Esophagus muscularis mucosa (tissue), 4 donors: ENCODE measurements at regions not wholly inside any gene's neighbourhood (a gene's known extent, or its start where the extent isn't known, plus 50 kb on each side); places are given as distances from the start of the nearest gene placed in this dataset.

Experiments used
- DNase-seq: peaks from one replicate; pipeline ENCODE4 v3.0.0-alpha.2; 2017; ENCODE audit errors: extremely low spot score
- H3K27ac ChIP-seq, 4 donors: fragments of 200-600 bp; sonication (generic); replicated peaks in 1 of 4; 1 replicate in 3 of 4; 2 replicates in 1 of 4; pipeline ENCODE4 v1.5.1; 2016 to 2019; ENCODE audit warnings: mild to moderate bottlenecking in 1 of 4
- H3K27me3 ChIP-seq, 4 donors: fragments of 200-600 bp; sonication (generic); one replicate each; pipeline versions ENCODE4 v1.5.1 to v1.6.0; 2016 to 2019
- H3K36me3 ChIP-seq, 4 donors: fragments of 200-600 bp; sonication (generic); one replicate each; pipeline ENCODE4 v1.5.1; 2016 to 2019
- H3K4me1 ChIP-seq, 4 donors: fragments of 200-600 bp; sonication (generic); one replicate each; pipeline ENCODE4 v1.5.1; 2016 to 2019
- H3K4me3 ChIP-seq, 4 donors: fragments of 200-600 bp; sonication (generic); 1 replicate in 2 of 4; 2 replicates in 2 of 4; pipeline ENCODE4 v1.5.1; 2016 to 2019; ENCODE audit warnings: mild to moderate bottlenecking in 4 of 4, moderate library complexity in 1 of 4
- H3K9me3 ChIP-seq, 4 donors: fragments of 200-600 bp; sonication (generic); 1 replicate in 3 of 4; 2 replicates in 1 of 4; pipeline ENCODE4 v1.5.1; 2016 to 2019
- CTCF ChIP-seq, 3 experiments: fragments of 200-600 bp in 2 of 3; fragments of 450-650 bp in 1 of 3; sonication (generic) in 2 of 3; IDR thresholded peaks; one replicate each; pipeline ENCODE4 v1.5.1; 2017 to 2019; ENCODE audit warnings: antibody characterized with exemption in 3 of 3, mild to moderate bottlenecking in 2 of 3, moderate library complexity in 1 of 3
- EP300 ChIP-seq: sonication (generic); formaldehyde crosslinking; IDR thresholded peaks from one replicate; pipeline ENCODE4 v1.6.1; 2017; ENCODE audit warnings: antibody characterized with exemption
- POLR2A ChIP-seq: fragments of 450-650 bp; IDR thresholded peaks from one replicate; pipeline ENCODE4 v1.6.1; 2017; ENCODE audit warnings: antibody characterized with exemption, moderate library complexity, mild to moderate bottlenecking, low read depth
- POLR2AphosphoS5 ChIP-seq, 2 donors: sonication (generic); formaldehyde crosslinking; IDR thresholded peaks; one replicate each; pipeline ENCODE4 v1.6.1; 2017; ENCODE audit warnings: antibody characterized with exemption in 2 of 2
- WGBS: methylation state at CpG from one replicate; pipeline ENCODE4 v1.1.5; 2018; 5-methylcytosine and 5-hydroxymethylcytosine counted together
- intact Hi-C: fragments of 100-400 bp; cut with DNase I; formaldehyde crosslinking; loops from one replicate; pipeline ENCODE4 v1.15.1; 2023

DNA sequence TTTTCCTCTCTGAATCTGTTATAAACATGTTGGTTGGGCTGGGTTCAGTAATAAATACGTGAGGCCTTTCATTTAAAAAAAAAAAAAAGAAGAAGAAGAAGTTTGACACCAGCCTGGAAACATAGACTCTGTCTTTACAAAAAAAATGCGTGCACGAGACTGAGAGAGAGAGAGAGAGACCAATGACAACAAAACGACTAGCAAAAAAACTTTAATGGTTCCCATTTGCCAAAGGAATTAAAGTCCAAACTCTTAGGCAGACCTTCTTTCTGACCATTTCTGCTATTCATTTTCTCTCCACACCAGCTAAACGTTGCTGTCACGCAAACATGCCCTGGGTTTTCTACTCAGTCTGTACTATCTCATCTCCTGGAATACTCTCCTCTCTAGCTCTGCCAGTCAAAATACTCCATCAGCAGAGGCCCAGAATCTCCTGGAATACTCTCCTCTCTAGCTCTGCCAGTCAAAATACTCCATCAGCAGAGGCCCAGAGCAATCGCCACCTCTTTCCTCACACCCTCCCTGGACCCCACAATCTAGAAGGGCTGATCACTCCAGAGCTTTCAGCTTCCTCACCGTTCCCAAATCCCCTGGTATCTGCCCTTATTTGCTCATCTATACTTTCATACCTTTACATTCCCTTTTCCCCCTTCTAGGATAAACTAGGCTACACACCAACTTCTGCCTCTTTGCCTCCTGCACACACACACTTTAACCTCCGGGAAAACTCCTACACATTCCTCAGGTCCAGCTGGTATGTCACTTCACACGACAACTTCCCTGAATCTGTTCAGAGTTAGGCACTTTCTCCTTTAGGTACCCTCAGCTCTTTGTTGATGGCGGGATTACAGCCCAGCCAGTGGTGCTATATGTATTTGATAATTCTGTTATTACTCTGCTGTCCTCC lies 100.0 kb downstream of the CDC7 start:
- H3K36me3 ChIP-seq: no peaks in the 10 kb centered on the region
- intact Hi-C loops: no loop called here
- H3K4me1 ChIP-seq: peaks cover 9 to 14% (median 10%) of the 10 kb centered on the region in 4 donors
- 69% methylated on average over 11 of the region's 11 CpGs for WGBS
- no peaks in the 10 kb centered on the region for H3K27me3 ChIP-seq
- H3K27ac ChIP-seq: peak overlapping the region in 1 of 4 donors; percentile 30
- no peaks in the 10 kb centered on the region for H3K9me3 ChIP-seq
- no peak for TF ChIP-seq CTCF (IDR thresholded peaks at IDR 0.05)
- no peak for TF ChIP-seq POLR2A
- TF ChIP-seq POLR2AphosphoS5 (IDR thresholded peaks at IDR 0.05): no peak
- no peak for TF ChIP-seq EP300
- H3K4me3 ChIP-seq: no peak overlapping the region
- no peak for DNase-seq

DNA sequence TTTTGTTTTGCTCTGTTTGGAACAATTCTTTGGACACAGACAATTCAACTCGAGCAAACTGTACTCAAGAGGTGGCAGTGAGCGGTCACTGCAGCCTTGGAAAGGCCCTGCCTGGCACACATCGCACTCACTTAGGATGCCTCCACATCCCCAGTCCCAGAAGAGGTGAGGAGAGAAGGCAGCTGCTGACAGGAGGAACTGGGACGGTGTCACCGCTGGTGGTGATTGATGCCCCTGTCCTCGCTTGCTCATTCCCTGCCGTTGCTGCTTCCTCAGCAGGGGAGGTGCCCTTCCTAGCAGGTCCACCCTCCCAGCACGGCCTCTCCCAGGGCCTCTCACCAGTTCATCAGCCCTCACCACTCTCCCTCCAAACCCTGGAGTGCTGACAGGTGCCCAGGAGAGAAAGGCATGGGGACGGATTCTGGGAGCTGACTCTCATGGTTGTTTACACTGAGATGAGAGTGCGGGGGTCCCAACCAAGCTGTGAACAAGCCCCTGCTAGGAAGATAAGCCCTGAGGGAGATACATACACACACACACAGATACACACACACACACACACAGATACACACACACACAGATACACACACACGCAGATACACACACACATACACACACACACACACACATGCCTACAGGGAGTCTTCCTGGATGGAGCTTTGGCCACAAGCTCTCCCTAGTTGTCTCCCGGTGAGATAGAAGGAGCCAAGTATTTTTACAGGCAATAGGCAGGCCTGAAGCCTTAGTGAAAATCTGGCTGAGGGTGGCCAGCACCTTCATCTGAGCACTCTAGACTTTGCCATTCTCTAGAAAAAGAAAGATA lies 101.1 kb downstream of the CDC7 start:
- Histone ChIP-seq H3K9me3 (no peaks in the 10 kb centered on the region), H3K36me3 (no peaks in the 10 kb centered on the region), H3K27me3 (no peaks in the 10 kb centered on the region), H3K4me1 (peaks cover 9 to 14% (median 10%) of the 10 kb centered on the region in 4 donors), H3K27ac (no peak overlapping the region), H3K4me3 (no peak overlapping the region)
- WGBS: 79% methylated on average over 11 of the region's 12 CpGs
- intact Hi-C loops: no loop called here
- TF ChIP-seq POLR2AphosphoS5 (IDR thresholded peaks at IDR 0.05): no peak
- TF ChIP-seq EP300: no peak
- TF ChIP-seq POLR2A: no peak
- no peak for TF ChIP-seq CTCF (IDR thresholded peaks at IDR 0.05)
- no peak for DNase-seq

GRCh38 chr1:91603409-91603808 lies 102.8 kb downstream of the CDC7 start:
- Histone ChIP-seq H3K36me3 (no peaks in the 10 kb centered on the region), H3K9me3 (no peaks in the 10 kb centered on the region), H3K27me3 (no peaks in the 10 kb centered on the region), H3K4me1 (peaks cover 9 to 14% (median 10%) of the 10 kb centered on the region in 4 donors), H3K27ac (no peak overlapping the region), H3K4me3 (no peak overlapping the region)
- DNase-seq: no peak
- 99% methylated on average over 4 of the region's 4 CpGs for WGBS
- TF ChIP-seq EP300: no peak
- no peak for TF ChIP-seq CTCF (IDR thresholded peaks at IDR 0.05)
- no peak for TF ChIP-seq POLR2AphosphoS5 (IDR thresholded peaks at IDR 0.05)
- TF ChIP-seq POLR2A: no peak
- intact Hi-C loops: no loop called here

DNA sequence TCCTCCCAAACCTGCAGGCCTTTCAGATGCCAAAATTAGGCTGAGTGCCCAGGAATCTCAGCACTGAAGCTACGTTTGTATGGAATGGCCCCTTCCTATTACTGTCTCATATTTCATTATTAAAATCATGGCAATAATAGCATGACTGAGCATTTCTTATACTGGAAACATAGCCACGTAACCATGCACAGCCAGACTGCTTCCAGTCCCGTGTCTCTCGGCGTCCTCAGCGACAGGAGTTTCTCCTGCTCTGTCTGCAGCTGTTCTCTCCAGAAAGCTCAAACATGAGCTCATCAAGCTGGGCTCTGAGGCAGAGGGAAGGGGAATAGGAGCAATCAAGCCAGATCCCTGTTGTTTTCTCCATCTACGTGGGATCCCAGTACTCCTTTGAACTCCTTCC lies 104.0 kb downstream of the CDC7 start:
- Histone ChIP-seq H3K4me1 (peaks cover 9 to 16% (median 12%) of the 10 kb centered on the region in 4 donors), H3K27me3 (no peaks in the 10 kb centered on the region), H3K4me3 (no peak overlapping the region), H3K27ac (peak overlapping the region; percentile 31 to 70 (median 64)), H3K36me3 (no peaks in the 10 kb centered on the region), H3K9me3 (no peaks in the 10 kb centered on the region)
- intact Hi-C loops: no loop called here
- 36% methylated on average over 7 of the region's 7 CpGs for WGBS
- DNase-seq: peak; percentile 70
- peak in 1 of 2 donors; percentile 65 for TF ChIP-seq POLR2AphosphoS5 (IDR thresholded peaks at IDR 0.05)
- no peak for TF ChIP-seq EP300

- TF ChIP-seq EP300 (no peak), POLR2AphosphoS5 (IDR thresholded peaks at IDR 0.05) (no peak), POLR2A (no peak), CTCF (IDR thresholded peaks at IDR 0.05) (no peak)
- H3K4me3 ChIP-seq: no peak overlapping the region
- H3K4me1 ChIP-seq: peaks cover 9 to 19% (median 12%) of the 10 kb centered on the region in 4 donors
- 78% methylated on average over 3 of the region's 3 CpGs for WGBS
- H3K36me3 ChIP-seq: no peaks in the 10 kb centered on the region
- DNase-seq: peak; percentile 45
- intact Hi-C loops: no loop called here
- peak overlapping the region in 1 of 4 donors; percentile 62 for H3K27ac ChIP-seq
- no peaks in the 10 kb centered on the region for H3K9me3 ChIP-seq
- H3K27me3 ChIP-seq: no peaks in the 10 kb centered on the region
These were observed 104.9 kb downstream of the CDC7 start for GRCh38 chr1:91605566-91605965.
